GM23338 (cell line): ENCODE measurements at regions not wholly inside any gene's neighbourhood (a gene's known extent, or its start where the extent isn't known, plus 50 kb on each side); places are given as distances from the start of the nearest gene placed in this dataset.

Experiments
- ATAC-seq: fragments of 200-7000 bp; cut with Tn5 transposase; 3 replicates; pipeline ENCODE4 v1.9.1; 2020
- DNase-seq: peaks from one replicate; pipeline ENCODE4 v3.0.0-alpha.2; 2015; ENCODE audit warnings: low spot score
- H2AFZ ChIP-seq: fragments of 200-600 bp; sonication (generic); 2 replicates; pipeline ENCODE4 v1.8.0; 2016; ENCODE audit warnings: antibody characterized with exemption, mild to moderate bottlenecking, moderate library complexity
- H3F3A ChIP-seq: fragments of 200-600 bp; sonication (generic); replicated peaks from 2 replicates; pipeline ENCODE4 v1.8.0; 2017; ENCODE audit warnings: antibody characterized with exemption, mixed run types, low read depth
- H3K27ac ChIP-seq: fragments of 200-600 bp; sonication (generic); 2 replicates; pipeline ENCODE4 v1.6.1; 2016; ENCODE audit warnings: low read depth
- H3K27me3 ChIP-seq: fragments of 200-600 bp; sonication (generic); 2 replicates; pipeline ENCODE4 v1.8.0; 2016; ENCODE audit warnings: mild to moderate bottlenecking, mixed run types, moderate library complexity; ENCODE audit not compliant: insufficient read depth
- H3K36me3 ChIP-seq: fragments of 200-600 bp; sonication (generic); 2 replicates; pipeline ENCODE4 v1.8.0; 2016; ENCODE audit warnings: mild to moderate bottlenecking; ENCODE audit not compliant: insufficient read depth
- H3K4me1 ChIP-seq: fragments of 200-600 bp; sonication (generic); 2 replicates; pipeline ENCODE4 v1.8.0; 2016; ENCODE audit warnings: mild to moderate bottlenecking, moderate library complexity; ENCODE audit not compliant: insufficient read depth
- H3K4me2 ChIP-seq: fragments of 200-600 bp; sonication (generic); 2 replicates; pipeline ENCODE4 v1.7.1; 2017; ENCODE audit warnings: mixed run types
- H3K4me3 ChIP-seq: fragments of 200-600 bp; sonication (generic); 2 replicates; pipeline ENCODE4 v1.6.1; 2016; ENCODE audit warnings: mixed run types
- H3K79me2 ChIP-seq: fragments of 200-600 bp; sonication (generic); replicated peaks from 2 replicates; pipeline ENCODE4 v1.8.0; 2017; ENCODE audit warnings: mild to moderate bottlenecking; ENCODE audit not compliant: insufficient read depth
- H3K9me2 ChIP-seq: fragments of 200-600 bp; sonication (generic); 2 replicates; pipeline ENCODE4 v1.8.0; 2017; ENCODE audit not compliant: insufficient read depth
- H4K20me1 ChIP-seq: fragments of 200-600 bp; sonication (generic); replicated peaks from 2 replicates; pipeline ENCODE4 v1.8.0; 2017; ENCODE audit warnings: mild to moderate bottlenecking; ENCODE audit not compliant: insufficient read depth
- H3K27ac Mint-ChIP-seq: 2 replicates; pipeline ENCODE4 v1.8.0; 2020; ENCODE audit warnings: inconsistent platforms, mild to moderate bottlenecking, moderate library complexity, mixed read lengths
- H3K27me3 Mint-ChIP-seq: 3 replicates; pipeline ENCODE4 v1.8.0; 2022; ENCODE audit warnings: low read depth, mild to moderate bottlenecking, moderate library complexity, mixed read lengths, inconsistent platforms; ENCODE audit not compliant: insufficient read depth, poor library complexity
- H3K36me3 Mint-ChIP-seq: 3 replicates; pipeline ENCODE4 v1.8.0; 2021; ENCODE audit warnings: low read depth, mild to moderate bottlenecking, inconsistent platforms, moderate library complexity, mixed read lengths
- H3K4me1 Mint-ChIP-seq: 3 replicates; pipeline ENCODE4 v1.8.0; 2020; ENCODE audit warnings: mild to moderate bottlenecking, inconsistent platforms, mixed read lengths
- H3K4me3 Mint-ChIP-seq: 3 replicates; pipeline ENCODE4 v1.8.0; 2021; ENCODE audit warnings: moderate library complexity, mild to moderate bottlenecking, inconsistent platforms, mixed read lengths
- H3K9me3 Mint-ChIP-seq: 3 replicates; pipeline ENCODE4 v1.8.0; 2020; ENCODE audit warnings: moderate library complexity, mild to moderate bottlenecking, inconsistent platforms, mixed read lengths
- CREB1 ChIP-seq: fragments of 250-450 bp; sonication (Bioruptor Pico); IDR thresholded peaks from 2 replicates; pipeline ENCODE4 v1.5.0; 2020; ENCODE audit warnings: low read depth, mild to moderate bottlenecking, moderate library complexity
- EZH2phosphoT487 ChIP-seq: fragments of 200-600 bp; sonication (generic); IDR thresholded peaks from one replicate; pipeline ENCODE4 v1.8.1; 2018; ENCODE audit warnings: antibody characterized with exemption; ENCODE audit not compliant: unreplicated experiment
- STAT1 ChIP-seq: IDR thresholded peaks from one replicate; pipeline ENCODE4 v1.6.1; 2016; ENCODE audit warnings: antibody characterized with exemption; ENCODE audit not compliant: unreplicated experiment
- ZNF114 ChIP-seq: fragments of 250-450 bp; sonication (Bioruptor Pico); IDR thresholded peaks from 2 replicates; pipeline ENCODE4 v1.5.0; 2020; ENCODE audit warnings: mild to moderate bottlenecking, moderate library complexity
- ZNF331 ChIP-seq: fragments of 250-450 bp; sonication (Bioruptor Pico); IDR thresholded peaks from 2 replicates; pipeline ENCODE4 v1.5.0; 2020; ENCODE audit warnings: low read depth, mild to moderate bottlenecking, moderate library complexity
- TF ChIP-seq, protein P1 (sequence below), 2 experiments: fragments of 200-600 bp in 1 of 2; sonication (generic) in 1 of 2; conservative IDR thresholded peaks; 2 replicates each; pipeline versions ENCODE4 v1.5.1 to v1.6.1; 2016 to 2017; ENCODE audit warnings: antibody characterized with exemption in 2 of 2, low read depth in 2 of 2, mild to moderate bottlenecking in 2 of 2, moderate library complexity in 1 of 2
- TF ChIP-seq, protein P2 (sequence below): IDR thresholded peaks from 2 replicates; pipeline ENCODE4 v1.6.1; 2016; ENCODE audit warnings: antibody characterized with exemption
- TF ChIP-seq, protein P3 (sequence below): IDR thresholded peaks from one replicate; pipeline ENCODE4 v1.6.1; 2018; ENCODE audit warnings: antibody characterized with exemption; ENCODE audit not compliant: unreplicated experiment

DNA sequence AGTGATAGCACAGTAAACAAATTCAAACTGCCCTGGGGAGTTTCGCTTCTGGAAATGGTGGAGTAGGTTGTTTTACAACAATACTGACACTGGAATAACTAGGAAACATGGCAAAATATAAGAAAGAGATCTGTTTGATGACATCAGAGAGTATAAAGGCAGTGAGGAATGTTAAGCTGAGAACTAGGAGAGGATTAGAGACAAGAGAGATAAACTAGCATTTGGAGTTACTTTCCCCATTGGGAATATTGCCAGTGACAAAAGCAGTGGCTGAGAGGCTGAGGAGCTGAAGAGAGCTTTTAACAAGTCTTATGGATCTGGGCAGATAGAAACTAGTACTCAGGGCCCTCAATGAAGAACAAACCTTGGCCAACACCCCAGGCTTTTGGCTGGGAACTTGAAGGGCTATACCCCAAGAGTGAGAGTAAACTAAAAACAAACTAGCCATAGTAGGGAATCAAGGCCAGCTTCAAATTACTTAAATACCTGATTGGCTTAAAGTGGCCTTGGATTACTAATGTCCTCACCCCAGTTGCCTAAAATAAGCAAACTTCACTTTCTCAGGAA lies 280.4 kb downstream of the KLF13 start (continued):
- TF ChIP-seq EZH2phosphoT487, result no peak

DNA sequence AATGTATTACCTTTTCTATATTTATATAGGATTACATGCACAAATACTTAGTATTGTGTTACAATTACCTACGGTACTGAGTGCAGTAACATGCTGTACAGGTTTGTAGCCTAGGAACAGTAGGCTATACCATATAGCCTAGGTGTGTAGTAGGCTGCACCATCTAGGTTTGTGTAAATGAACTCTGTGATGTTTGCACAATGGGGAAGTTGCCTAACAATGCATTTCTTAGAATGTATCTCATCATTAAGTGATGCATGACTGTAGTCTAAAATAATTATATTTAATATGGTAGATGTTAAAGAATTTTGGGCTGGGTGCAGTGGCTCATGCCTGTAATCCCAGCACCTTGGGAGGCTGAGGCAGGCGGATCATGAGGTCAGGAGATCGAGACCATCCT lies 281.0 kb downstream of the KLF13 start:
- Histone ChIP-seq H3K4me3 (no peak overlapping the region), H3K79me2 (no peaks in the 10 kb centered on the region), H4K20me1 (no peaks in the 10 kb centered on the region), H3F3A (no peaks in the 10 kb centered on the region), H3K4me1 (no peaks in the 10 kb centered on the region), H3K27me3 (no peaks in the 10 kb centered on the region), H2AFZ (no peak overlapping the region), H3K27ac (no peak overlapping the region), H3K9me2 (no peaks in the 10 kb centered on the region), H3K4me2 (no peak overlapping the region), H3K36me3 (no peaks in the 10 kb centered on the region)
- peaks cover 8% of the 10 kb centered on the region; the same call in 2 of the 3 replicates for H3K9me3 Mint-ChIP-seq
- peaks cover 4% of the 10 kb centered on the region for H3K27me3 Mint-ChIP-seq
- ATAC-seq (no peak), DNase-seq (no peak)
- no peak overlapping the region for H3K27ac Mint-ChIP-seq
- TF ChIP-seq ZNF331 (CRISPR knock-in tag) (no peak), STAT1 (no peak), ZNF114 (CRISPR knock-in tag) (no peak), CREB1 (no peak), EZH2phosphoT487 (no peak)
- TF ChIP-seq, protein P1, sequence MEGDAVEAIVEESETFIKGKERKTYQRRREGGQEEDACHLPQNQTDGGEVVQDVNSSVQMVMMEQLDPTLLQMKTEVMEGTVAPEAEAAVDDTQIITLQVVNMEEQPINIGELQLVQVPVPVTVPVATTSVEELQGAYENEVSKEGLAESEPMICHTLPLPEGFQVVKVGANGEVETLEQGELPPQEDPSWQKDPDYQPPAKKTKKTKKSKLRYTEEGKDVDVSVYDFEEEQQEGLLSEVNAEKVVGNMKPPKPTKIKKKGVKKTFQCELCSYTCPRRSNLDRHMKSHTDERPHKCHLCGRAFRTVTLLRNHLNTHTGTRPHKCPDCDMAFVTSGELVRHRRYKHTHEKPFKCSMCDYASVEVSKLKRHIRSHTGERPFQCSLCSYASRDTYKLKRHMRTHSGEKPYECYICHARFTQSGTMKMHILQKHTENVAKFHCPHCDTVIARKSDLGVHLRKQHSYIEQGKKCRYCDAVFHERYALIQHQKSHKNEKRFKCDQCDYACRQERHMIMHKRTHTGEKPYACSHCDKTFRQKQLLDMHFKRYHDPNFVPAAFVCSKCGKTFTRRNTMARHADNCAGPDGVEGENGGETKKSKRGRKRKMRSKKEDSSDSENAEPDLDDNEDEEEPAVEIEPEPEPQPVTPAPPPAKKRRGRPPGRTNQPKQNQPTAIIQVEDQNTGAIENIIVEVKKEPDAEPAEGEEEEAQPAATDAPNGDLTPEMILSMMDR (conservative IDR thresholded peaks at IDR 0.05; ENCODE audit: low read depth in 2 of 2), result no peak
- TF ChIP-seq, protein P2, sequence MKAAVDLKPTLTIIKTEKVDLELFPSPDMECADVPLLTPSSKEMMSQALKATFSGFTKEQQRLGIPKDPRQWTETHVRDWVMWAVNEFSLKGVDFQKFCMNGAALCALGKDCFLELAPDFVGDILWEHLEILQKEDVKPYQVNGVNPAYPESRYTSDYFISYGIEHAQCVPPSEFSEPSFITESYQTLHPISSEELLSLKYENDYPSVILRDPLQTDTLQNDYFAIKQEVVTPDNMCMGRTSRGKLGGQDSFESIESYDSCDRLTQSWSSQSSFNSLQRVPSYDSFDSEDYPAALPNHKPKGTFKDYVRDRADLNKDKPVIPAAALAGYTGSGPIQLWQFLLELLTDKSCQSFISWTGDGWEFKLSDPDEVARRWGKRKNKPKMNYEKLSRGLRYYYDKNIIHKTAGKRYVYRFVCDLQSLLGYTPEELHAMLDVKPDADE, result no peak
- TF ChIP-seq, protein P3, sequence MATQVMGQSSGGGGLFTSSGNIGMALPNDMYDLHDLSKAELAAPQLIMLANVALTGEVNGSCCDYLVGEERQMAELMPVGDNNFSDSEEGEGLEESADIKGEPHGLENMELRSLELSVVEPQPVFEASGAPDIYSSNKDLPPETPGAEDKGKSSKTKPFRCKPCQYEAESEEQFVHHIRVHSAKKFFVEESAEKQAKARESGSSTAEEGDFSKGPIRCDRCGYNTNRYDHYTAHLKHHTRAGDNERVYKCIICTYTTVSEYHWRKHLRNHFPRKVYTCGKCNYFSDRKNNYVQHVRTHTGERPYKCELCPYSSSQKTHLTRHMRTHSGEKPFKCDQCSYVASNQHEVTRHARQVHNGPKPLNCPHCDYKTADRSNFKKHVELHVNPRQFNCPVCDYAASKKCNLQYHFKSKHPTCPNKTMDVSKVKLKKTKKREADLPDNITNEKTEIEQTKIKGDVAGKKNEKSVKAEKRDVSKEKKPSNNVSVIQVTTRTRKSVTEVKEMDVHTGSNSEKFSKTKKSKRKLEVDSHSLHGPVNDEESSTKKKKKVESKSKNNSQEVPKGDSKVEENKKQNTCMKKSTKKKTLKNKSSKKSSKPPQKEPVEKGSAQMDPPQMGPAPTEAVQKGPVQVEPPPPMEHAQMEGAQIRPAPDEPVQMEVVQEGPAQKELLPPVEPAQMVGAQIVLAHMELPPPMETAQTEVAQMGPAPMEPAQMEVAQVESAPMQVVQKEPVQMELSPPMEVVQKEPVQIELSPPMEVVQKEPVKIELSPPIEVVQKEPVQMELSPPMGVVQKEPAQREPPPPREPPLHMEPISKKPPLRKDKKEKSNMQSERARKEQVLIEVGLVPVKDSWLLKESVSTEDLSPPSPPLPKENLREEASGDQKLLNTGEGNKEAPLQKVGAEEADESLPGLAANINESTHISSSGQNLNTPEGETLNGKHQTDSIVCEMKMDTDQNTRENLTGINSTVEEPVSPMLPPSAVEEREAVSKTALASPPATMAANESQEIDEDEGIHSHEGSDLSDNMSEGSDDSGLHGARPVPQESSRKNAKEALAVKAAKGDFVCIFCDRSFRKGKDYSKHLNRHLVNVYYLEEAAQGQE, result no peak
- peaks cover 11% of the 10 kb centered on the region; the same call in 2 of the 3 replicates for H3K4me1 Mint-ChIP-seq
- H3K4me3 Mint-ChIP-seq, result no peak overlapping the region
- no peaks in the 10 kb centered on the region for H3K36me3 Mint-ChIP-seq
